HG03060 (cell line): ENCODE measurements at regions not wholly inside any gene's neighbourhood (a gene's known extent, or its start where the extent isn't known, plus 50 kb on each side); places are given as distances from the start of the nearest gene placed in this dataset.

Experiments used
- ATAC-seq: cut with Tn5 transposase; IDR thresholded peaks from one replicate; pipeline ENCODE4 v1.9.1; 2021; ENCODE audit warnings: low read depth, moderate number of reproducible peaks; ENCODE audit not compliant: unreplicated experiment

DNA sequence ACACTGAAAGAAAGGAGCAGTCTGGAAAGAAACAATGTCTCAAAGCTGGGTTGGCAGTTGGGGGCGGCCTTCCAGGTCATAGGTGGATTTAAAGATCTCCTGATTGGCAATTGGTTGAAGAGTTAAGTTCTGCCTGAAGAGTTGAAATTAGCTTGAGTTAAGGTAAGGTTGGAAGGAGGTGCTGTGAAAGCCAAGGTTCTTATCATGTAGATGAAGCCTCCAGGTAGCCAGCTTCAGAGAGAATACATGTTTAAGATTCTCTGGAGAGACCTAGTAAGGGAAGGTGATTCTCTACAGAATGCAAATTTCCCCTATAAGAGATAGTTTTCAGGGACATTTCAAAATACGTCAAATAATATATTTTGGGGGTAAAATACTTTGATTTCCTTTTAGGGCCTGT is 387.1 kb downstream of the TMEM232 start:
- ATAC-seq = no peak

DNA sequence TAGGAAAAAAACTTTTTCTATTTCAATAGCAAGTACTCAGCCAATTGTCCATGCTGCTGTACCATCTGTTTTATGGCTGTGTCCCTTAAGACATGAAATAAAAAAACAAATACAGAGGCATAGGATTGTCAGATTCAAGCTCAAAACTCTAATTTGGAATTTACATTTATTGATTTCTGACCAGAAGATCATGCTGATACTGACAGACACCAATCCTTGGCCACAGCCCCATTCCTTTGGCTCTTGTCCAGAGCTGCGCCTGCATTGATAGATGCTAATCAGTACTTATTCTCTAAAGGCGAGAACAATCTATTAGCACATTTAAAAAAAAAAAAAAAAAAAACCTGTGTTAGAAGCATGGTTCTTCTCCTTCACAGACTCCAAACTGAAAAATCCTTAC is 384.6 kb downstream of the TMEM232 start:
- ATAC-seq = no peak

DNA sequence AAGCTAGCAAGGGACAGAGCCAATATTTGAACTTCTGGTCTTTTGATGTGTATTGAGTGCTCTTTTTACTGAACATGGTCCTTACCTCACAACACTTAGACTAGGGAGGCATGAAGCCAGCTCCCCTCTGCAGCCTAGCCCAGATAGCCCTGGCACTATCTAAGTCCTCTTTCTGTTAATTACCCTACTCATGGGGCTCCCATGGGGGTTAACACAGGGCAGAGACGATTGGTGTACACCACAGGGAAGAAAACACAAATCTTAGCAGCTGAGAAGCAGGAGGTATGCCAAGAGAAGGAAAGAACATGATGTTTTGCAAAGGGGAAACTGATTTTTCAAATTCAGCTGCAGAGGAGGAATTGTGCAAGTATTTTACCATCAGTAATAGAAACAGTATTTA is 383.8 kb downstream of the TMEM232 start:
- no peak for ATAC-seq

DNA sequence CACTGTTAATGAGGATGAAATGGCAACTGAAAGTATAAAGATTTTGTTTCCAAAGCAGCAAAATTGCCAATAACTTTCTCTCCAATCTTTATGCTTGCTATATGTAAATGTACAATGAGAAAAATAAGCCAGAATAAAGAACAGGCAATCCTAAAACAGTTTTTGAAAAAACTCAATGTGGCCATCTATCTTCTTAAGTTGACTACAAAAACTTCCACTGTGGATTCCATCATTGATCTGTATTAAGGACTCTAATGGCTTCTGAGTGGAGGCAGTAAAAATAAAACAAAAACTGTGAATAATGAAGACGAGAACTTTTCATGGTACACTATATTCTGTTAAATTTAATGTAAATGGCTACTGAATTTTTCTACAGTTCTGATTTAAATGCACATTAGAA is 382.9 kb downstream of the TMEM232 start:
- no peak for ATAC-seq

DNA sequence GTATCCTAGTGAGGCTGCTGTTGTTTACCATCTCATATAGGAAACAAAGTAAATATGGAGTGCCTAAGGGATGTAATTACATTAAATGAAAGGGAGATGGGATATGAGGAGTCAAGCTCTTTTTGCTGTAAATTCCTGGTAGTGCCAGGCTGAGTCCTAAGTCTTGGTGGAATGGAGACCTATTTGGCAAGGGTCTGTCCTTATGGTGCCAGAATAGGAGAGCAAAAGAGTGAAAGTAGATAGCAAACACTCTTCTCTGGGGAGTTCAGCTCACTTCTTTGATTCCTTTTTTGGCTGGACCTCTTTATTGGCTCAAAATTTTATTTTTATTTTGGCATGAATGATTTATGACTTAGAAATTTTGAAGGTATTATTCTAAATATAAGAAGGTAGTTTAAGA is 380.8 kb downstream of the TMEM232 start:
- ATAC-seq = no peak

DNA sequence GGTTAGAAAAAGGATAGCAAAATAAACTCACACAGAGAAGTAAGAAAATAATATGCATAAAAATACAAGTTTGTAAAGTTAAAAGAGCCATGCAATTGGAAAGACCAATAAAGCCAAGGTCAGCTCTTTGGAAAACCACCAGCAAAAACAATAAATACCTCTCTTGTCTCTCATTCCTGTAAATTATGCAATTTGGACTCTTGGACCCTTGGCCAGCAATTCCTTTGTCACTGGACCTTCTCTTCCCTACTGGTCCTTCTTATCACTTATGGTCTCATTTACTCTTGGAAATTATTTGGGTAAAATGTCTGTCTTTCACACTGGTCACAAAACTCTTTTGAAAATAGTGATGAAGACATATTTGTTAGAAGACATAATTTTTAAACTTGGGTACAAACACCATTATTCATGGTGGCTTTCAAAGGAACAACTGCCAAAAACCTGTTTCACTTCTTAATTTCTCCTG is 379.5 kb downstream of the TMEM232 start:
- ATAC-seq = no peak

DNA sequence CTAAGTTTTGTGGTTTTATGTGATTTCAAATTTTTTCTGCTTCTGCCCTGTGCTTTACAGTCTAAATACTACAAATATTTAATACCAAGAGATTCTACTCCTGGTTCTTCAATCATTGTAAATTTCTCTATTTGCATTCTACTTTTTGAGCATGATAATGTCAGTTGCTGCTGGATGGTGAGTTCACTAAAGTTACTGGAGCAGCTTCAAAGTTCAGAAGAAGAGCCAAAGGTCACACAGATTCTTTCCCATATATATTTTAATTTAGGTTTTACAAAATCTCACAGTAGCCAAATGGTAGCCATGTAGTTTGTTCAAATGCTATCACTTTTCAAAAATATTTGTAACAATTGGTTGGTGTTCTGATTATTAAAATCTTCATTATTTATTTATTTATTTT is 378.7 kb downstream of the TMEM232 start:
- no peak for ATAC-seq

DNA sequence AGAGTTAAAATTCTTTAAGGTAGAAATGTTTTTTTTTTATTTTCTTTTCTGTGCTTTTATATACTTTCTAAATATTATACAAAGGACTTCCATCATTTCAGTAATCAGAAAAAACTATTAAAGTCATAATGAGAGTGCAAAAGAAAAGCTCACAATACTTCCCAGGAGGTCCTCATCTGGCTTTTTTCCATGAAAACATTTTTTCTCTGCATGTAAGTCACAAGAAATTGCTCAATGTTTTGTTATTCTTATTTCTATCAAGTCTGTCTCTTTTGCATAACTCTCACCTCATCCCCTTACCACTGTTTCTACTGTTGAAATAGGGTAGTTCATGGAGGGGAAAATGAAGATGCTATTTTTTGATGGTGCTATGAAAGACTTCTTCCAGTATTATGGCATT is 375.0 kb downstream of the TMEM232 start:
- no peak for ATAC-seq

DNA sequence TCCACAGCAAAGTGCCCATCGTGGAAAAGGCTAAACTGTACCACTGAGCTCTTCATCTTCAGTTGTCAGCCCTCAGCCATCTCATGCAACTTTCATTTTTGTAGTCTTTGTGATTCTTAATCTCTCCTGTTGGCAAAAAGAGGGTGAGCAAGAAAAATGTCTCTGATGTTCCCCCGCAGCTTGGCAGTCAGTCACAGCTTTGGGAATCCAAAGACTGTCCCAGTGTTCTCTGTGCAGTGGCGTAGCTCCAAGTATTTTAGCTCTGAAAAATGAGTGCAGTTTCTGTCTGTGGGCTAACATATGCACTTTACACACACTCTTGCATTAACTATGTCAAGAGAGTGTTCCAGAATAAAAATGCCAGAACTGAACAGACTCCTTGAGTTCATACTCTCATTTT is 372.2 kb downstream of the TMEM232 start:
- no peak for ATAC-seq

DNA sequence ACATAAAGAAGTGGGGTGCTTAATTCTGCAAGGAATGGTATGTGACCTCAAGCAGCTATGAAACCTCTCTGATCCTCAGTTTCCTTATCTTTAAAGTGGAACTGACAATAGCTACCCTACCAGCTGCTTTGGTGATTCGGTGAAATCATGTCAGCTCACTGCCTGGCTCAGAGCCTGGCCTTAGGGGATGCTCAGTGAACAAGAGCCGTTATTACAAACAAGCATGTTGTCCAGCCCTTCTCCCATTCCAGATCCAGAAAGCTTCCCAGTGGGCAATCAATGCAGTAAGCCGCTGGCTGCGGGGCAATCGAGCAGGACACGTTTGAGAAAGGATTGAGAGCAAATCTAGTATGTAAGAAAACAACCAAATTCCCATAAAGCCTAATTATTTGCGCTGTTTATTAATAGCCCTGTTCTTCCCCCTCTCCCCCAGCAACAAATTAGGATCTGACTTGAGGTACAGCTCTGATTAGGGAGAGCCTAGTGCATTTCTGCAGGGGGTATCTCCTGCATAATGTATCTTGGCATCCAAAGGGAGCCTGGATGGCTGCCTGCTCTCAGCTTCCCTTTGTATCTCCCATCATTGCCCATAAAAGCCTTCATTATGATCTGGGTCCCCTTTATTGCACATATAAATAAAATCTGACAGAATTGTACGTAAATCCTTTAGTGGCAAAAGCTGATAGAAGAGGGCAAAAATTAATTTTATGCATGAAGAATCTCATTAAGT is 371.4 kb downstream of the TMEM232 start:
- no peak for ATAC-seq

DNA sequence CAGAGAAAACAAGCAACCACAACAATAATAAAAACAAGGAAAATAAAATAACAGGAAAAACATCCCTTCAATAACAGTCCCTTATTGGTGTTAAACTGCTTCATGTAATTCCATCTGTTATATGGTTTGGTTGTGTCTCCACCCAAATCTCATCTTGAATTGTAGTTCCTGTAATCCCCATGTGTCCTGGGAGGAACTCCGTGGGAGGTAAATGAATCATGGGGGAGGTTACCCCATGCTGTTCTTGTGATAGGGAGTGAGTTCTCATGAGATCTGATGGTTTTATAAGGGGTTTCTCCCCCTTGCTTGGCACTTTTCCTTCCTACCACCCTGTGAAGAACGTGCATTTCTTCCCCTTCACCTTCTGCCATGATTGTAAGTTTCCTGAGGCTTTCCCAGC is 369.8 kb downstream of the TMEM232 start:
- ATAC-seq = no peak

DNA sequence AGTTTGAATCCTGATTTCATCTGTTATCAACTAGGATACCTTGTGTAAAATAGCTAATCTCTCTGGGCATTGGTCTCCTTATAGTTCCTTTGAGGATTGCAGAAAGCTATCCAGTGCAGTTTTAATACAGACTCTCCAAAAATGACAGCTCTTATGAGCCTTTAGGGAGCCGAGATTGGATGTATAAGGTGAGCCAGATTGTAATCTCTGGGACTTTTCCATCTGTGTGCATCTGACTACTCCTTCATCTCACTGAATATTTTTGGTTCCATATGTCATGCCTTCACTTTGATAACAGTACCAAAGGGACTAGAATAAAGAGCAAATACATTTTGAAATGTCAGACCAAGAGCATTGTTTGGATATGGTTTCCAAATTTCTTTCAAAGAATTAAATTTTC is 367.2 kb downstream of the TMEM232 start:
- no peak for ATAC-seq

DNA sequence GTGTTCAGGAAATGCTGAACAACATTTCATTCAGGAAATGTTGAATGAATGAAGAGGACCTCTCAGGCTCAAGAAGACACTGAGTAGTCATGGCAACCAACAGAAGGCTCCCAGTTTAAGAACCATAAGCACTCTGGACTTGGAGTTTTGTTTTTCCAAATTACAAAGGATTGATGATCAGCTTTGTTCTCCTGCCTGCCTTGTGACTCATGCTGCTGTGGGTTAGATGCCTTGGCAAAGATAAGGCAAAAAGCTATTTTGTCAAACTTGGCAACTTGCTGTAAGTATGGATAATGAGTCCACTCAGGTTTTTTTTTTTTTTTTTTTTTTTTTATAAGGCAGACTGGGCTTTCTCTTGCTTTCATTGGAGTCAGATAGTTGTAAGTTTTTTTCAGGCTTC is 365.0 kb downstream of the TMEM232 start:
- ATAC-seq = no peak

DNA sequence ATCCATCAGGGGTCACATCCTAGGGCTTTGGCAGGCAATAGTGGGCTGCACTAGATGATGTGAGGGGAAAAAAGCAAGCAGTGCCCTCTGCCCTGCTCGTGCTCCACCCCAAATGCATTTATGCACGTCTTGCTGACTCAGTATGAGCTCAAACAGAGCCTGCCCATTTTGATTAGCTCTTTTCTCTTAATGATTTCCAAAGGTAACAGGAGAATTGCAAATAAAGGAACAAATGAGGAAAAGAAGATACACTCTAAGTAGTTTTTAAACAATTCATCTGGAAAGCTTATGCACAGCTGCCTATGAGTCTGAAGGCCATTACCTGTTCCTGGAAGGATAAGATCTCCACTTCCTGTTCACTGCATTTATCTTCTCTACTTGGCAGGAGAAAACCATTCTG is 364.2 kb downstream of the TMEM232 start:
- no peak for ATAC-seq

DNA sequence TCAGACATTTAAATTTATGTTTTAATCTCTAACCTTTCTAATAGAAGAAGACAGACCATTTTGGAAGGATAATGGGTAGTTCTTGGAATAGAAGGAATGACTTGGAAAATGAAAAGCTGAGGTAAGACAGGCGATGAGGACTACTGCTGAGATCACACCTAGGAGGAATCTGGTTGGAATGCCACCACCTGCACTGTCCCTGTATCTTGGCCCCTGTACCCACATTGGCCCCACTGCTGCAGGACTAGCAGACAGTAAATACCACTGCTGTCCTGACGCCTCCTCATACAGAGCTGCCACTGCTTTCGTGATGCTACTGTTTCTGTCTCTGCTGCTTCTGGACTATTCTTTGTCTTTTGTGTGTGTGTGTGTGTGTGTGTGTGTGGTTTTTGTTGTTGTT is 359.8 kb downstream of the TMEM232 start:
- no peak for ATAC-seq
